ENCODE measurements at regions not wholly inside any gene's neighbourhood (a gene's known extent, or its start where the extent isn't known, plus 50 kb on each side); places are given as distances from the start of the nearest gene placed in this dataset.
"Not testable (repeated sequence)": the region's sequence is repeated elsewhere in the genome, so short reads cannot be mapped to it uniquely, and the experiment has no call there.

DNA sequence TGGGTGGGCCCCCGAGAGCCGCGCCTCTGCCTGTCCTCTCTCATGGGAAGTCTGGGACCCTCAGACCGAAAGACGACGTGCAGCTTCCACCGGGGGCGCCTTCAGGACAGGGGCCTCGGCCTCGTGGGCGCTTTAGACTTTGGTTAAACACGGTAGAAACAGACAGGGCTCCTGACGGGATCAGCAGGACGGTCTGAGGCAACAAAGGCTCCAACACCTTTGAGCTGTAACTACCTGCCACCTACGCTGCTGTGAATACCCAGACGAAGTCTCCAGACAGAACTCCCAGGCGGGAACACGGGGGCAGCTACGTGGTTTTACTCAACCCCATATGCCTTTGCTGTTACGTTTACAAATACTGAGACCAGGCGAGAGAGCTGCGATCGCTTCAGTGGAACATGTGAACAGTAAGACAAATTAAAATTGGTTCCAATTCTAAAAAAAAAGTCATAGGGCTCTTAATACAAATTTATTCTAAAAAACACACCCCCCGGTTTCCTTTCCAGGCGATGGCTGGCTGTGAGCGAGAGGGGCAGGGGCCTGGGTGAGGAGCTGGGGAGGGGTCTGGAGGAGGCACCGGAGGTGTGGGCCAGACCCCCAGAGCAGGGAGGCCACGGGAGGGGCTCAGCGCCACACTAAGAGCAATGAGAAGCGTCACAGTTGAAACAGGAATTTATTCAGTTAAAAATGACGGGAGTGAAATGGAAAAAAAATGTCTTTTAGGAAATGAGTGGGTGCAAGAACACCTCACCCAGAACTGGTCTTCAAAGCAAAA lies 453.2 kb downstream of the QKI start:
- no peak for DNase-seq (ENCODE audit: low read depth)

DNA sequence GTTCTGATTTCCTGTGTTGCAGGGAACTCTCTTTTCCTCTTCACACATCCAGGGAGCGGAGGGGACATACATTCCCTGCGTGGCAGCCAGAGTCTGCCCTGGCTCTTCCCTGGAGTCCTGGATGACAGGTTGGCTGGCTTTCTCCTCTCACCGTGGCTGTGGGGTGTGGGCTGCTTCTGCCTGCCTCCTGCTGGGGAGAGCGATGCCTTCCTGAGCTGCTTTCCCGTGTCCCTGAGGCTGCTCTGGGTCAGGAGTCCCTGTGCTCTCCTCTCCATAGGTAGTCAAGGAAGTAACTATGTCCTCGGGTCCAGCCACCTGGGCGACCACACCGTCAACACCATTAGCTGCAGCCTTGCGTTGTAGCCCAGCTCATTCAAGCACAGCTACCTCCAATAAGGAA lies 451.7 kb downstream of the QKI start:
- DNase-seq (ENCODE audit: low read depth): no peak

DNA sequence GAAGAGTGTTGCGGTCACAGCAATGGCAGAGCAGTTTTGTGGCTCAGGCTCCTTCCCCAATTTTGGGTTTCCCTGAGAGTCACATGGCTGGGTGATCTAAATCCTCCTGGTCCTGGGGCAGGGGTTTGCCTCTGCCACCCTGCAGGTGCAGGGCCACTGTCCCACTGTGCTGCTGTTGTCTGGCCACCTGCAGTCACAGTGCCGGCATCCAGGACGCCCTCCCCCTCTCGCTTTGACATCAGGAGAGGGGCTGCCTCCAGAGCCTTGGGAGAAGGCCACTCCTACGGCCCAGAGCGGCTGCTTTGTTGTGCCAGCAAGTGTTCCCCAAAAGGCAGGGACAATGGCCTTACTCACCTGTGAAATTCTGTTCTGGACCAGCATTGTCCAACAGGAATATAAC lies 449.0 kb downstream of the QKI start:
- no peak for DNase-seq (ENCODE audit: low read depth)

DNA sequence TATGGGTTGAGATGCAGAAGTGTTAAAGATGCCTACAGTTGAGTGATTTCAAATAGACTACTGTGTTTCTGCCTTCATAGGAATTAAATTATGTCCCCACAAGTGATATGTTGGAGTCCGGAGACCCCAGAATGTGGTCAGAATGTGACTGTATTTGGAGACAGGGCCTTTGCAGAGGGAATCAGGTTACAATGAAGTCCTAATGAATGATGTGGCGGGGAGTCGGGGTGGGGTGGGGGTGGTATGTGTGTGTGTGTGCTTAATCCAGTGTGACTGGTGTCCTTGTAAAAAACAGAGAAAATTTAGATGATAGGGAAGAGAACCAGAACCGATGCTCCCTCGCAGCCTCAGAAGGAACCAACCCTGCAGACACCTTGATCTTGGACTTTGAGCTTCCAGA lies 448.2 kb downstream of the QKI start:
- DNase-seq (ENCODE audit: low read depth): no peak

DNA sequence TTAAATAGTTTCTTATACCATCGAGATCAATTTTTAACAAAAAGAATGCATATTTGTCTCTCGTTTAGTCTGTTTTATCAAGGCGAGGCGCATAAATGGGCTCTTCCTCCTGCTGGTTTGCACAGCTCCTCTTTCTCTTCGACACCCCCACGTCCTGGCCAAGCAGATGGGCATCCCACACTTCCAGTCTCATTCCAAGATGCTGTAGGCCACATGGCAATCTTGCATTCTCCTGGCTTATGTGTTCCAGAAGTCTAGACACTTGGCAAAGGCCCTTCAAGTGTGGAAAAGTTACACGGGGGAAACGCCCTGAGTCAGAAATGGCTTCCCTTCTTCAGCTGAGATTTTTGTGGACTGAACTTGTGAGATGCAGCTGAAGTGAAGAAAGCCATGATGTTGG lies 447.1 kb downstream of the QKI start:
- DNase-seq (ENCODE audit: low read depth): no peak

DNA sequence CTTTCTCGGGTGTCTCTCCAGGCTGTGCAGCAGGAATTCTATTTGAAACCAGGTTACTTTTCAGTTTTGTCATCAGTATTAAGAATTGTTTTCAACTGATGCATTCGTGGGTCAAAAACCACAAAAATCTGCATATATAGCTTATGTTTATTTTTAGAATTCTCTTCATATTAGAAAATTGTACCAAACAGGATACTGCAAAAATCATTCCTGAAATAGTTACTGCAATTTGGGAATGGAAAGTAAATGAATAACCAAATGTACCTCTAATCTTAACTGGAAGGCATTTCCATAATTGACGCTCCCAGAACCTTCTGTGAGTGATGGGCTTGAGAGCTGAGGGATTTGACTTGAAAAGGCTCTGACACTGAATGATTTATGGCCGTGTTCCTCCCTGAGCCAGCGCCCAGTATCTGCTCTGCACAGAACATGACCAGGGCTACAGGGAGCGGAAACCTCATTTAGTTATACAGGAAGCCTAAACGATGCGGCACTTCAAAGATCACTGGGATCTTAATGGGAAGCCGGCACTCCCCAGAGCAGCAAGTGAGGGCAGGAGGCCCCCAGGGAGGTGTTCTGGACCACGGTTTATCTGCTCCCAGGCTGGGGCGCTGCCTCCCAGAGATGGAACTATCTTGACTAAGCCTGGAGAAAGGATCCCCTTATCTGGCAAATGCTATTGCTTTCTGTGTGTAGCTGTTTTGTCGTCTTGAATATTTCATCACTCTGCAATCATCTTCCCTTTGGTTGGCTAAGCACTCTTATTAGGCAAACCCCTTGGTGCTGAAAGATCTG lies 446.0 kb downstream of the QKI start:
- no peak for DNase-seq (ENCODE audit: low read depth)

DNA sequence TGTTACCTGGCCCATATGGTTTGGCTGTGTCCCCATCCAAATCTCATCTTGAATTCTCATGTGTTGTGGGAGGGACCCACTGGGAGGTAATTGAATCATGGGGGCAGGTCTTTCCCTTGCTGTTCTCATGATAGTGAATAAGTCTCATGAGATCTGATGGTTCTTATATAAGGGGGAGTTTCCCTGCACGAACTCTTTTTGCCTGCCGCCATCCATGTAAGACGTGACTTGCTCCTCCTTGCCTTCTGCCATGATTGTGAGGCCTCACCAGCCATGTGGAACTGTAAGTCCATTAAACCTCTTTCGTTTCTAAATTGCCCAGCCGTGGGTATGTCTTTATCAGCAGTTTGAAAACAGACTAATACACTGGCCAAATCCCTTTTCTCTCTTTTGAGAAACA lies 444.4 kb downstream of the QKI start:
- not testable (repeated sequence) for DNase-seq (ENCODE audit: low read depth)

DNA sequence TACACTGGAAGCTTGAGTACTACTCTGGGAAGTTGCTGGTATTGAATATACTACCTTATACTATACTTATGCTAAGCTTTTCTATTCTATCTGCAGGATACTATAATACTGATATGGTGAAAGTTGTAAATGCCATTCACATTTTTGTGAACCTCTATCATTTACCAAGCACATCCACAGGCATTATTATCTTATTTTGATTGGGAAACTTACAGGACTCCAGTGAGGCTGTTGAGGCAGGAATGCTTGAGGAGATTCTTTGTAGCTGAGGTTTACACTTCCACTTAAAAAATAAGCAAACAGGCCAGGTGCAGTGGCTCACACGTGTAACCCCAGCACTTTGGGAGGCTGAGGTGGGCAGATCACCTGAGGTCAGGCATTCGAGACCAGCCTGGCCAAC lies 442.9 kb downstream of the QKI start:
- DNase-seq (ENCODE audit: low read depth): no peak

DNA sequence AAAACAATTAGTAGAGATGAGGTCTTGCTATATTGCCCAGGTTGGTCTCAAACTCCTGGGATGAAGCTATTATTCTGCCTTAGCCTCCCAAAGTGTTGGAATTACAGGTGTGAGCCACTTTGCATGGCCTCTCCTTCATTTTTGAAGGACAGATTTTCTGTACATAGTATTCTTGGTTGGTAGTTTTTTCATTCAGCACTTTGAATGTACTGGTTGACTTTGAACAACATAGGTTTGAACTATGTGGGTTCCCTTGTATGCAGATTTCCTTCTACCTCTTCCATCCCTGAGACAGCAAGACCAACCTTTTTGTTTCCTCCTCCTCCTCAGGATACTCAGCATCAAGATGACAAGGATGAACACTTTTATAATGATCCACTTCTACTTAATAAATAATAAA lies 436.4 kb downstream of the QKI start:
- DNase-seq (ENCODE audit: low read depth): no peak

DNA sequence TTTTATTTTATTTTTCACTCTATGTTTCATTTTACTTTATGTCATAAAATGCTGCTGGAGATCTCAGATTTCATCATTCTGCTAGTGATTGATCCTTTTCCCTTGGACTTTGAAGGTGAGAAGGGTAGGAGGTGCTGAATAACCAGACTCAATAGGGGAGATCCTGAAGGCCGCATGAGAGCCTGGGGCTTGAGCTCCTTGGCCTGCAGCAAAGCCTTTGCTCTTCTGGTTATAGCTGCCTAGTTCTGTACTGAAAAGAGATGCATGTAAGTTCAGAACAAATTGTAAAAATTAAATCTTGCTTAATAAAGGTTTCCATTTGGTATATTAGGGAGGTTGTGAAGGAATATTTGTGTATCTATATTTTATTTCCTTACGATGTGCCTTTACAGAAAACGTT lies 430.2 kb downstream of the QKI start:
- no peak for DNase-seq (ENCODE audit: low read depth)

DNA sequence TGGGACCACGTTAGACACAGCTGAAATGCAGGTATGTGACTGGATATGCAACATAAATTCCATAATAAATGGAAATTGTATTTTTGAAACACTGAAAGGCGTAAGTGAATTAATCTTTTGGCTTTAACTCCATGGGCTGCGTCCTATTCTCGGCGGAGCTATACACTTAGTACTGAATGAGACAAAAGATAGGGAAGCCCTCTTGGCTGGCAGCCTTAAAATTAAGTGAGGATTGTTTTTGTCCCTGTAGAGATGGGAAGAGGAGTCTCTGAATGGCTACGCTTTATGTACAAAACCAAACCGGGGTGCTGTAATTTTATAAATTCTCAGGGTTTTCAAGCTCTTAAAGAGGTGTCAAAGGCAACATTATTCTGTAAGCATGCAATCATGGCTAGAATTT lies 429.8 kb downstream of the QKI start:
- no peak for DNase-seq (ENCODE audit: low read depth)

DNA sequence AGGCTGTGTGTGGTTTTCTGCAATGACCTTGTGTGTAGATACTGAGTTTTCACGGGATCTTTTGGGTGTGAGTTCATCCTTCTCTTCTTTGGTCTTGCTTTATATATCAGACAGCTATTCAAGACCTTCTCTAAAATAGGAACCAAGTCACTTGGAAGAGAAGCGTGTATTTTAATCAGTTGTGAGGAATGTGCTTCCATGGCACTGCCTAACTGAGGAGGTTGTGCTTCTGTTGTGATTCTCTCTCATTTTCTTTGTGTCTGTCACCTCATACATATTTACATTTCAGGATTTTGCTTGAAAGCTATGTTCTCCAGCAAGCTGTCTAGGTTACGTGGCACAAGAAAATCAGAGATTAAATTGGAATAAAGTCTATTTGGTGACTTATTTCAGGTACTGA lies 428.7 kb downstream of the QKI start:
- no peak for DNase-seq (ENCODE audit: low read depth)

DNA sequence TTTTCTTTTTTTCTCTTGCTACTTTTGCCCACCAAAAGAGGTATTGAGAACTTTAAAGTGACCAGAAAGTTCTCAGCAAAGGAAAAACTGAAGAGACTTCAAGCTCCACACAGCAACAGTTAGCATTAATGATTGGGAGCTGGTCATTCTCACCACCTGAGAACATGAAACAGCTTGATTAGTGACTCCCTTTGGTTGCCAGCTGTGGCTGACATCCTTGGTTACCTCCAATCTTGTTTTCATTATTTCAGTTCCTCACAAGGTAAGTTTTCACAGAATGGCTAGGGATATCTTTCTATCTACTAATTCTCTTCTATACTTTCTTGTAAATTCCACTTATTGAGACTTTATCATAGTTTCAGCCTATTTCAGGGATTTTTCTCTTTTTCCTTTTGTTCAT lies 427.9 kb downstream of the QKI start:
- no peak for DNase-seq (ENCODE audit: low read depth)

DNA sequence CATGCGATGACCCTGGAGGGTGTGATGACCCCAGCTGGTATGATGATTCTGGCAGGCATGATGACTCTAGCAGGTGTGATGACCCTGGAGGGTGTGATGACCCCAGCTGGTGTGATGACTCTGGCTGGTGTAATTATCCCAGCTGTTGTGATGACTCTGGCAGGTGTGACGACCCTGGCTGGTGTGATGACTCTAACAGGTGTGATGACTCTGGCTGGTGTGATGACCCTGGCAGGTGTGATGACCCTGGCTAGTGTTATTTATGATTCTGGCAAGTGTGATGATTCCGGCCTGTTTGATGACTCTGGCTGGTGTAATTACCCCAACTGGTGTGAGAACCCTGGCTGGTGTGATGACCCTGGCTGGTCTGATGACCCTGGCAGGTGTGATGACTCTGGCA lies 427.2 kb downstream of the QKI start:
- no peak for DNase-seq (ENCODE audit: low read depth)

DNA sequence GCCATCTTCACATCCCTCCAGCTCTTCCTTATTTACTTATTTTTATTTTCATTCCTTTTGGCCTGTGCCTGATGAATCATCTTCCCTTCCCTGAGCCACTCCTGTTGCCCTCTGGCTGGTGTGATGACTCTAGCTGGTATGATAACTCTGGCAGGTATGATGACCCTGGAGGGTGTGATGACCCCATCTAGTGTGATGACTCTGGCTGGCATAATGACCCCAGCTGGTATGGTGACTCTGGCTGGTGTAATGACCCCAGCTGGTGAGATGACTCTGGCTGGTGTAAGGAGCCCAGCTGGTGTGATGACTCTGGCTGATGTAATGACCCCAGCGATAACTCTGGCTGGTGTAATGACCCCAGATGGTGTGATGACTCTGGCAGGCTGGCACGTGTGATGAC lies 426.8 kb downstream of the QKI start:
- DNase-seq (ENCODE audit: low read depth): no peak

DNA sequence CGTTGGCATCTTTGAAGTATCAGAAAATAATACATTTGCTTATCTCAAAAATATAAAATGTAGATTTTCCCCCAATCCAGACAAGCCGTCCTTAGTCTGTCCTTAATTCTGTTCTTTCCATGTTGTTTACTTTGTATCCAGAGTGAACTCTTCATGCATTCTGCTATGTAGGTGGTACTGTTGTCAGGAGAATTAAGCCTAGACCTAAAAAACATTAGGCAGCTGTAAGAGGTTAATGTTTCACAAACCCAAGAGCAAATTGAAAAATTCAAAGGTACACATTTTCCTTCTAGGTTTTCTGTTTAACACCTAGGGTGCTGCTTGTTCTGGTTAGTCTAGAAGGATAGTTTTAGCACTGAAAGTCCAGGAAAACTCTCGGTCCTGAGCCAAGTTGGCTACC lies 426.4 kb downstream of the QKI start:
- no peak for DNase-seq (ENCODE audit: low read depth)

DNA sequence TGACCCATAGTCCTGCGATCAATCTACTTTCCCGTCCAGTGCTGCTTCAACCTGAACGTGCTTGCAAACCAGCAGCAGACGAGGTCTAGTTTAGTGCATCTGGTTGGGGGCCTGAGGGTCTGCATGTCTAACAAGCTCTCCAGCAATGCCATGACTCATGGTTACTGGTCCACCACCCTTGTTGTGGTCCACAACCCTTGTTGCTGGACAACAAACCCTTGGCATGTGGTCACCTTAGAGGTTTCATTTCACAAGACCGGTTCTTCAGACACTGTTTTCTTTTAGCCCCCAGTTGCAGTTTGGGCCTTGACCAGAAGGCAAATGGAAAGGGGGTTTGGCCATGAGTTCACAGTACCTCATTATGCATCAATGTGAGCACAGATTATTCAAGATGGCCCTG lies 424.8 kb downstream of the QKI start:
- DNase-seq (ENCODE audit: low read depth): no peak

DNA sequence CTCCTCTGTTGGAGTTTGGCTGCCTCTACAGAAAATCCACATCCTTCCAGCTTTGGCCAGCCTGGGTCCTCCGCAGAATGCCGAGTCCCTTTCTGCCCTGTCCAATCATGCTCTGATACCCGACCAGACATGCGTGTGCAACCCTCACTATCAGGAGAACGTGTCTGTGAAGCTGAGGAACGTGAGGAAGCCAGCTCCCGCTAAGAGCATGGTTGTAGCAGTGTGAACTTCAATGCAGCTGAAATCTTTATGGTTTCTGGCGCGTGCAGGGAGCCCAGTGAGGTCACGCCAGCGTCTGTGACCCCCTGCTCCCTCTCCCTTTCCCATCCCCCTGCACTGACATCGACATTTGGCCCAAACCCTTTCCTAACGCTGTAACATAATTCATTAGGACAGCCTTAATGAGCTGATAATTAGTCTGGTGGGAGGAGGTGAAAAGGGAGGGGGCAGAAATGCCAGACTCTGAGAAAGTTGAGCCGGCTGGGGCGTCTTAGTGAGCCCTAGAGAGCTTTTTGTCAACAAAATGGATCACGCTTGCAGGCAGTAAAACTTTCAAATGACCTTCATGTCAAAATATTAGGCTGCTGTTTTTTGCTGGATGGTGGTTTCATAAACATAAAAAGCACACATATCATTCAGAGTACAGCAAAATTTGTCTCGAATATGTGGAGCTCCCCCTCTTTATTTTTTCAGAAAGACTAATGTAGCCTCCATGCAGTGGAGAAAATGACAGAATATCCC lies 423.3 kb downstream of the QKI start:
- no peak for DNase-seq (ENCODE audit: low read depth)

DNA sequence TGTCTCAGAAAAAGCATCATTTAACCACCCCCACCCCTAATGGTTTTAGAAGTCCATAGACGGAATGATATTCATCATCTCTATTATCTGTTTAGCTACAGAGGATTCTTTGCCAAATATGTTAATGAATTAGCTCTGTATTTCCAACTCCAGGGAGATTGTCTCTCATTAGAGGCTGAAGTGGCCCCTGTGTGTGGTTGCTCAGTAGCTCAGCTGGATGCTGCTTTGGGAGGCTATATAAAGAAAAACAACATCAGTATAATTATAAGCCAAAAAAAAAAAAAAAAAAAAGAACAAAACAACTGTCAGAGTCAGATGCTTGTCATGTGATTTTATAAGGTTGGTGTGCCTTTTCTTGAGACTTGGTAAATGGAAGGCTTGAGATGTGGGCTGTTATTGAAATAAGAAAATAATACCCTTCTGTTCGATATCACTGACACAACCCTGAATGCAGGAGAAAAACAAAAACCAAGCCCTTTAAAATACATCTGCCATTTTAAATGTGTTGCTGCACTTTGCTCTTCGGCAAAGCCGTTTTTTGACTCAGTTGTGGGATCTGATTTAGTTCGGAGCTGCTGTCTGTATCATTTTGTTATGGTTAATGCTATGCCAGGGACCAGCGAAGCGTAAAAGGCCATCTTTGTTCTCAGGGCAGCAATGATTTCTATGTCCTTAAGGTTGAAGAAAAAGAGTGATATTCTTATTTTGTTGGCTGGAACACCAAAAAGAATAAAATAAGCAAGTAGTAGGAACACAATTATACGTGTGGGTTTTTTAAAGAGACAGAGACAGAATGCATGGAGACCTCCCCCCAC lies 422.6 kb downstream of the QKI start:
- no peak for DNase-seq (ENCODE audit: low read depth)

DNA sequence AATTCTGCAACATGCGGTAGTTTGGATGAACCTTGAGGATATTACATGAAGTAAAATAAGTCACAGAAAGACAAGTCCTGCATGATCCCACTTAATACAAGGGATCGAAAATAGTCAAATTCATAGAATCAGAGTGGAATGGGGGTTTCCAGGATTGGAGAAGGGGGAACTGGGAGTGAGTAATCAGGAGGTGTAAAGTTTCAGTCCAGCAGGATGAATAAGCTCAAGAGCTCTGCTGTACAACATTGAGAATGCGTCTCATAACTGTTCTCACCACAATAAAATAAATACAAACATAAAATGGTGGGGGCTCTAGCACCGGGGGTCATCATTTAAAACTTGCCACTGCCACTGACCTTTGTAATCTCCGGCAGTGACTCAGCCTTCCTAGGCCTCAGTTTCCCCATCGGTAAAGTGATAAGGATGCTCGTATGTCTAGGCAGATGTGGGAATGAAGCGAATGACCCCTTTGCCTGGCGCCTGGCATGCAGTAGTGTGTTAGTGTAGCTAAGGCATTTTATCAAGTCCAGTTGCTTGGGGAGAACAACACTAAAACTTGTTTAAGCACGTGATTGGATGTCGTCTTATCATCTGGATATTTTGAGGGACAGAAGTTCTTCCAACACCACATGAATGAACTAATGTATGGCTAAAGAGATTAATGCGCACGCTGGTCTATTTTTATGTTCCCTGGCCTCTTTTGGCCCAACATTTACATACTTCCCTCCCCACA lies 421.1 kb downstream of the QKI start:
- no peak for DNase-seq (ENCODE audit: low read depth)

DNA sequence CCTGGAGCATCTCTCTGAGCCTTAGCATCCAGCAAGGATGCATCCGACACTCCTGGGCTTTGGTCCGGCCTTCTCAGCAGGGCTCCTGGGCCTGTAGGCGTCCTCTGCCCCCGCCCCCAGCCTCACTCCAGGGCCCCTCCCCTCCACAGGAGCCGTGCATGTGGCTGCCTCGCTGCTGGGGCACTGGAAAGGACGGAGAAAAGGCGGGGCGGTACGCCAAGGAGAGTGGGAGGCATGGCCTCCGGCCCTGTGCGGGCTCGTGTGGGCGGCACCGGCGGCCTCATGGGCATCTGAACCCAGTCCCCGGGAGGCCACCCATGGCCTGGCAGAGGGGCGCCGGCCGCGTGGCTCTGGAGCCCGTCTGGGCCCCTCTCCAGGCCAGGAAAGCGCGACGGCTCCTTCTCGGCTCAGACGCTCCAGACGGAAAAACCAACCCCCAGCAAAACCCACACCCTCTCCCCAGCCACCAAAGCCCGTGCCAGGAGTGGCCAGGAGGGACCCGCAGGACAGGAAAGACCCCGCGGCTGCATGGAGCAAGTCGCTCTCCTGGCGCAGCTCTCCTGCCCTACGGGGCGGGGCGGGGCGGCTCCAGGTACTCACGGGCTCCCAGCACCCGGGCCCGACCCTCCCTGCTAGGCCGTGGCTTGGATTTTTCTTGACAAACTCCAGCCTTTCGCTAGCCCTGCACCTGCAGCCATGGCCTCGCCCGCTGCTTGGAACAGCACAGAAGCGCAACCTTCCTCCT lies 419.9 kb downstream of the QKI start:
- no peak for DNase-seq (ENCODE audit: low read depth)

Data from activated T-helper 9 cell treated with anti-CD3 and anti-CD28 coated beads, Interleukin-2, amount 50 U/mL, for 16 hours (primary cell).